ENCODE measurements at regions not wholly inside any gene's neighbourhood (a gene's known extent, or its start where the extent isn't known, plus 50 kb on each side); places are given as distances from the start of the nearest gene placed in this dataset.

DNA sequence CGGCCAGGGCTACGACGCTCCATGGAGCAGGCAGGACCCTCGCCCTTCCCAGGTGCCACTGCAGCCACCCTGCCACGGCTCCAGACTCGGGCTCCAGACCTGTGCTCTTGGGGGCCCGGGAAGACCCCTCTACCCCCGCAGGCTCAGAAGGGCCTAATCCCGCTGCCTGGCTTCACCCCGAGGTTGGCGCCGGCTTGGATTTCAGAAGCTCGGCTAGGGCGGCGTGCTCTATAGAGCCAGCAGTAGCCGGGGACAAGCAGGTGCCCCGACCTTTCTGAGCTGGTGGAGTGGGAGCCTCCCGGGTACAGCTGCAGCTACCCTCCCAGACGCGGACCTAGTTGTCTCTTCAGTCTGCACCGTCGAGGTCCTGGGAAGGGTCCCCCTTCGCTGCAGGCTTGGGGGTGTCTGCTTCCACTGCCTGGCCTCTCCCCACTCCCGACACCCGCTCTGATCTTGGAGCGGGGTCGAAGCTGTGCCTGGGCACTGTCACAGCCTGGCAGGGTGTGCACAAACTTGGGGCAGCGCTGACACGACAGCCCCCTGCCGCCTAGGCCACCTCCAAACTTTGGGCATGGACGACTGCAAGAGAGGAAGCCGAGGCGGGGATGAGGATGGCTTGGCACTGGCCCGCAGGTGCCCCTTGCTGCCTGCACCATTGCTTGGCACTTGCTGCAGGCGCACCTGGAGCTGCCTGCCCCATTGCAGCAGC lies 1366.1 kb upstream of the CDH9 start:
- ATAC-seq = no peak
- Histone ChIP-seq H3K4me1 (no peaks in the 10 kb centered on the region), H3K9me3 (no peaks in the 10 kb centered on the region), H3K27ac (no peak overlapping the region), H3K27me3 (no peaks in the 10 kb centered on the region), H3K36me3 (replicated peaks in 1 of 2; ENCODE audit: insufficient read depth in 1 of 2, low read depth in 2 of 2) (no peaks in the 10 kb centered on the region), H3K4me3 (no peak overlapping the region)
- no peak for DNase-seq
- TF ChIP-seq, protein P1, sequence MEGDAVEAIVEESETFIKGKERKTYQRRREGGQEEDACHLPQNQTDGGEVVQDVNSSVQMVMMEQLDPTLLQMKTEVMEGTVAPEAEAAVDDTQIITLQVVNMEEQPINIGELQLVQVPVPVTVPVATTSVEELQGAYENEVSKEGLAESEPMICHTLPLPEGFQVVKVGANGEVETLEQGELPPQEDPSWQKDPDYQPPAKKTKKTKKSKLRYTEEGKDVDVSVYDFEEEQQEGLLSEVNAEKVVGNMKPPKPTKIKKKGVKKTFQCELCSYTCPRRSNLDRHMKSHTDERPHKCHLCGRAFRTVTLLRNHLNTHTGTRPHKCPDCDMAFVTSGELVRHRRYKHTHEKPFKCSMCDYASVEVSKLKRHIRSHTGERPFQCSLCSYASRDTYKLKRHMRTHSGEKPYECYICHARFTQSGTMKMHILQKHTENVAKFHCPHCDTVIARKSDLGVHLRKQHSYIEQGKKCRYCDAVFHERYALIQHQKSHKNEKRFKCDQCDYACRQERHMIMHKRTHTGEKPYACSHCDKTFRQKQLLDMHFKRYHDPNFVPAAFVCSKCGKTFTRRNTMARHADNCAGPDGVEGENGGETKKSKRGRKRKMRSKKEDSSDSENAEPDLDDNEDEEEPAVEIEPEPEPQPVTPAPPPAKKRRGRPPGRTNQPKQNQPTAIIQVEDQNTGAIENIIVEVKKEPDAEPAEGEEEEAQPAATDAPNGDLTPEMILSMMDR (IDR thresholded peaks at IDR 0.05) = no peak
- no peak for TF ChIP-seq POLR2A (IDR thresholded peaks at IDR 0.05)
- 85 to 89% methylated on average over 20 to 32 of the region's 35 CpGs for WGBS, 2 donors
- intact Hi-C loops (cut with DNase I) = no loop called here

DNA sequence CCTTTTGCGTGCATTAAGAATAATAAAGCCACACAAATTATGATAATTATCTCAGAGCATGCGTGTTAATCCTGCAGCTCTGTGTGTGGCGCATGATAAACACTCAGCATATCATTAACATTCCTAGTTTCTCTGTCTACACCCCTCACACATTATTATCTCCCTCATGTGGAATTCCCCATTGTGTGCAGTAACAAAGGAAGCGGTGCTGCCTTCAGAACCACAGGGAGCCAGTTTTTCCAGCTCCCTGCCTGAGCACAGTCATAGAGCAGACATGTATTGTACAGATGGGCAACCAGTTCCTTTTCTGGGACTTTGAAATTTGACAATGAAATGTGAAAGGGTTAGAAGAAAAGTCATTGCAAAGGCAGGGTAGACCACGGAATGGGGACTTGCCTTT lies 1365.5 kb upstream of the CDH9 start:
- Histone ChIP-seq H3K27ac (no peak overlapping the region), H3K9me3 (no peaks in the 10 kb centered on the region), H3K4me1 (no peaks in the 10 kb centered on the region), H3K27me3 (no peaks in the 10 kb centered on the region), H3K4me3 (no peak overlapping the region), H3K36me3 (replicated peaks in 1 of 2; ENCODE audit: insufficient read depth in 1 of 2, low read depth in 2 of 2) (no peaks in the 10 kb centered on the region)
- TF ChIP-seq POLR2A (IDR thresholded peaks at IDR 0.05) = no peak
- TF ChIP-seq, protein P1 (IDR thresholded peaks at IDR 0.05) = no peak
- 53 to 56% methylated on average over 5 of the region's 5 CpGs for WGBS, 2 donors
- DNase-seq = no peak
- intact Hi-C loops (cut with DNase I) = no loop called here
- ATAC-seq = no peak

DNA sequence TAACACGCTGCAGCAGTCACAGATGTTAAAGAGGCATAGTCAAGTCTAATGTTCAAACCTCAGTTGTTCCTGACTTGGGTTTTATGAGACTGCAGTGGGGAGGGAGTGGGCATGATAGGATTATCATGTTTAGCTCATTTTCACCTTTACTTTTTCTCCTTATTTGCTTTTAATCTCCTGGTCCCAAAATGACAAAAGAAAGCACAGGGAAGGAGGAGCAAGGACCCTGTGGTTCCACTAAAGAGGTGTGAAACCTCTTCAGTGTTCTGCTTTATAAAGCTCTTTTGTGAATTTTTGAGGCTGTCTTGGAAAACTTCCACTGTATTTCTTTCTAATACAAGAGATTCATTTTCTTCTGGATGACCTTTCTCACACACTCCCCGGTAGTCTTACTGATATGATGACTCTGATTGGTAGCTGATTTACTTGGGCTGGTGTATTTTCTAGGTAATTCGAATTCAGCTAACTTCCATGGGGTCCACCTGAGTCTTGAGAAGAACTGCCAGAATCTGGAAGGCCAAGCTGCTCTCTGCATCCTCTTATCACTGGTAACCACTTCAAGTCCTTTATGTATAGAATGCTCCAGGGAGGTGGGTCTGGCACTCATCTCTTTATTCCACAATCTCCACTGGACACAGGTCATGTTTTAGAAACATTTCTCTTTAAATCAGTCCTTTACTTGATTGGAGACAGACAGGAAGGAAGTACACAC lies 1364.4 kb upstream of the CDH9 start:
- WGBS, 2 donors = 46 to 56% methylated on average over 3 of the region's 3 CpGs
- no peak overlapping the region for H3K4me3 ChIP-seq
- no peak for TF ChIP-seq POLR2A (IDR thresholded peaks at IDR 0.05)
- TF ChIP-seq, protein P1 (IDR thresholded peaks at IDR 0.05) = no peak
- no peaks in the 10 kb centered on the region for H3K9me3 ChIP-seq
- H3K27me3 ChIP-seq = no peaks in the 10 kb centered on the region
- no peak for ATAC-seq
- no peak for DNase-seq
- intact Hi-C loops (cut with DNase I) = no loop called here
- H3K27ac ChIP-seq = no peak overlapping the region
- no peaks in the 10 kb centered on the region for H3K36me3 ChIP-seq (replicated peaks in 1 of 2; ENCODE audit: insufficient read depth in 1 of 2, low read depth in 2 of 2)
- no peaks in the 10 kb centered on the region for H3K4me1 ChIP-seq

DNA sequence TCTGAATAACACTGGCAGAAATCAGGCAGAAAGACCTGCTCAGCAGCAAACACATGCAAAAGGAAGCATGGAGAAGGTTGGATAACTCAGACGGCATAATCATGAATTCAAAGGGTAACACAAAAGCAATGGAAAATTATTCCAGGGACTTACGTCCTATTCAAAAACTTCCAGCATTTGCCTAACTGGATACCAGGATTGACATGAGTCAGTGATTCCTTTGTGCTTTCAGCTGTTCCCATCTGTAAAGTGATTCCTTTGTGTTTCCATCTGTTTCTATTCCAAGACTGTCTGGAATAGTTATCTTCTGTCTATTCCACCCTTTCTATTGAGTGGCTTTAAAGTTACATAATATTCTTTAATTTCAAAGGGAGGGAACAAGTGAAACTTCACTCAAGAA lies 1361.7 kb upstream of the CDH9 start:
- TF ChIP-seq, protein P1 (IDR thresholded peaks at IDR 0.05) = no peak
- no peak for TF ChIP-seq POLR2A (IDR thresholded peaks at IDR 0.05)
- WGBS, 2 donors = 63 to 78% methylated on average over 2 of the region's 2 CpGs
- H3K27me3 ChIP-seq = no peaks in the 10 kb centered on the region
- H3K4me1 ChIP-seq = no peaks in the 10 kb centered on the region
- no peaks in the 10 kb centered on the region for H3K36me3 ChIP-seq (replicated peaks in 1 of 2; ENCODE audit: insufficient read depth in 1 of 2, low read depth in 2 of 2)
- H3K9me3 ChIP-seq = no peaks in the 10 kb centered on the region
- intact Hi-C loops (cut with DNase I) = no loop called here
- no peak overlapping the region for H3K27ac ChIP-seq
- ATAC-seq (no peak), DNase-seq (no peak)
- H3K4me3 ChIP-seq = no peak overlapping the region

DNA sequence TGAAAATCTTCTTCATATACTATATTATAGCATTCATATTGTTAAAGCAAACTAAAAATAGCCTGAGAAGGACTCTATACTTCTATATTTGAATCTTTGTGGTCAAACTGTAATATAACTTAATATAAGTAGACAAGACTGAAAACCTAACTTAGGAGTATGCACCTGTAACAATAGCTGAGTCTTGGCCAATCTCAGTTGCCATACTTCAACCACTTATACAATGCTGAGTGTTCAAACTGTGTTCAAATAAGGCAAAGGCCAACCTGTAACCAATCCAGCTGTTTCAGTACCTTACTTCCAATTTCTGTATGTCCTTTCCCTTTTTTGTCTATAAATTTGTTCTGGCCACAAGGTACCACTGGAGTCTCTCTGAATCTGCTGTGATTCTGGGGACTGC lies 1360.8 kb upstream of the CDH9 start:
- H3K9me3 ChIP-seq = no peaks in the 10 kb centered on the region
- no peak overlapping the region for H3K27ac ChIP-seq
- intact Hi-C loops (cut with DNase I) = no loop called here
- no peaks in the 10 kb centered on the region for H3K4me1 ChIP-seq
- DNase-seq (no peak), ATAC-seq (no peak)
- no peaks in the 10 kb centered on the region for H3K27me3 ChIP-seq
- H3K4me3 ChIP-seq = no peak overlapping the region
- no peaks in the 10 kb centered on the region for H3K36me3 ChIP-seq (replicated peaks in 1 of 2; ENCODE audit: insufficient read depth in 1 of 2, low read depth in 2 of 2)
- TF ChIP-seq, protein P1 (IDR thresholded peaks at IDR 0.05) = no peak
- TF ChIP-seq POLR2A (IDR thresholded peaks at IDR 0.05) = no peak

All from body of pancreas (tissue), 4 donors.